A673 (cell line): ENCODE measurements at regions not wholly inside any gene's neighbourhood (a gene's known extent, or its start where the extent isn't known, plus 50 kb on each side); places are given as distances from the start of the nearest gene placed in this dataset.

Experiments used
- CTCF ChIP-seq: fragments of 300-800, 200-600 bp; sonication (generic); conservative IDR thresholded peaks from 2 replicates; pipeline ENCODE4 v1.5.1; 2017; ENCODE audit warnings: low read depth, mild to moderate bottlenecking, antibody characterized with exemption, low read length, moderate library complexity, mixed read lengths
- EZH2 ChIP-seq: fragments of 200-600 bp; sonication (generic); IDR thresholded peaks from 2 replicates; pipeline ENCODE4 v1.6.1; 2017; ENCODE audit warnings: borderline replicate concordance, low read depth, mild to moderate bottlenecking, mixed read lengths, antibody characterized with exemption, low read length; ENCODE audit not compliant: poor library complexity, severe bottlenecking

GRCh38 chr2:48183276-48183675, 131.2 kb upstream of the FOXN2 start:
- TF ChIP-seq CTCF: no peak
- TF ChIP-seq EZH2: no peak
